Mucosa of gallbladder (tissue), 1 donor: ENCODE measurements at regions not wholly inside any gene's neighbourhood (a gene's known extent, or its start where the extent isn't known, plus 50 kb on each side); places are given as distances from the start of the nearest gene placed in this dataset.

ENCODE experiments used
- DNase-seq: peaks from one replicate; pipeline ENCODE4 v3.0.0-alpha.2; 2020; ENCODE audit warnings: low spot score
- donor health status: DM: no; HTN: no; CAD: no.

- DNase-seq = no peak
These were observed 412.6 kb upstream of the SEMA6D start for GRCh38 chr15:47304656-47305055.

- no peak for DNase-seq
These were observed 405.1 kb upstream of the SEMA6D start for GRCh38 chr15:47312161-47312560.

- DNase-seq = no peak
These were observed 390.6 kb upstream of the SEMA6D start for GRCh38 chr15:47326410-47327333.

- DNase-seq = no peak
These were observed 385.4 kb upstream of the SEMA6D start for GRCh38 chr15:47331829-47332393.

GRCh38 chr15:47332481-47332880 is 384.8 kb upstream of the SEMA6D start:
- DNase-seq = no peak

- no peak for DNase-seq
These were observed 383.6 kb upstream of the SEMA6D start for GRCh38 chr15:47333734-47334133.

GRCh38 chr15:47334805-47335535 is 382.3 kb upstream of the SEMA6D start:
- DNase-seq = no peak

GRCh38 chr15:47337106-47337505 is 380.2 kb upstream of the SEMA6D start:
- DNase-seq = no peak

- no peak for DNase-seq
These were observed 379.5 kb upstream of the SEMA6D start for GRCh38 chr15:47337836-47338235.

- no peak for DNase-seq
These were observed 378.5 kb upstream of the SEMA6D start for GRCh38 chr15:47338771-47339170.

GRCh38 chr15:47339800-47340570 is 377.3 kb upstream of the SEMA6D start:
- DNase-seq = peak; percentile 26

GRCh38 chr15:47340571-47340920 is 376.8 kb upstream of the SEMA6D start:
- no peak for DNase-seq

- DNase-seq = no peak
These were observed 368.1 kb upstream of the SEMA6D start for GRCh38 chr15:47349179-47349578.

- DNase-seq = no peak
These were observed 365.8 kb upstream of the SEMA6D start for GRCh38 chr15:47351501-47351900.

- DNase-seq = no peak
These were observed 365.1 kb upstream of the SEMA6D start for GRCh38 chr15:47352217-47352616.

- no peak for DNase-seq
These were observed 361.5 kb upstream of the SEMA6D start for GRCh38 chr15:47355759-47356158.

- no peak for DNase-seq
These were observed 361.0 kb upstream of the SEMA6D start for GRCh38 chr15:47356297-47356696.

- no peak for DNase-seq
These were observed 358.4 kb upstream of the SEMA6D start for GRCh38 chr15:47358876-47359275.

GRCh38 chr15:47360305-47360704 is 357.0 kb upstream of the SEMA6D start:
- no peak for DNase-seq

- DNase-seq = no peak
These were observed 355.0 kb upstream of the SEMA6D start for GRCh38 chr15:47362118-47362905.

- DNase-seq = no peak
These were observed 353.7 kb upstream of the SEMA6D start for GRCh38 chr15:47363653-47364052.
